CD4-positive, alpha-beta T cell (primary cell): ENCODE measurements at regions not wholly inside any gene's neighbourhood (a gene's known extent, or its start where the extent isn't known, plus 50 kb on each side); places are given as distances from the start of the nearest gene placed in this dataset.

Source experiments
- ATAC-seq: fragments of 200-7000 bp; cut with Tn5 transposase; one replicate; pipeline ENCODE4 v1.10.0; 2022; ENCODE audit warnings: mild to moderate bottlenecking; ENCODE audit not compliant: poor library complexity
- CTCF ChIA-PET: fragments of 350-600 bp; sonication (Branson Sonifier 250); formaldehyde crosslinking; loops from one replicate; lab custom pipeline; 2021; ENCODE audit warnings: antibody characterized with exemption, inconsistent platforms; lab: Charles Lee
- POLR2A ChIA-PET: fragments of 350-600 bp; sonication (Branson Sonifier 250); formaldehyde crosslinking; loops from one replicate; lab custom pipeline; 2021; ENCODE audit warnings: antibody characterized with exemption, inconsistent platforms; lab: Charles Lee
- DNase-seq, 14 experiments: peaks; one replicate each; pipeline ENCODE4 v3.0.0-alpha.2; 2013 to 2020; ENCODE audit warnings: mixed read lengths in 2 of 14
- H3K27ac ChIP-seq, 2 donors: one replicate each; pipeline versions ENCODE4 v1.5.1 to v1.7.0; 2013; ENCODE audit warnings: low read length in 2 of 2, low read depth in 1 of 2, mild to moderate bottlenecking in 1 of 2
- H3K27me3 ChIP-seq, 2 experiments: 1 replicate in 1 of 2; 2 replicates in 1 of 2; pipeline versions ENCODE4 v1.6.1 to v1.7.0; 2013; ENCODE audit warnings: low read length in 2 of 2, control low read depth in 1 of 2, mild to moderate bottlenecking in 1 of 2, moderate library complexity in 1 of 2; ENCODE audit not compliant: insufficient read depth in 2 of 2, control insufficient read depth in 1 of 2
- H3K36me3 ChIP-seq: one replicate; pipeline ENCODE4 v1.6.1; 2013; ENCODE audit warnings: low read length, control low read depth; ENCODE audit not compliant: insufficient read depth
- H3K4me1 ChIP-seq: one replicate; pipeline ENCODE4 v1.6.1; 2013; ENCODE audit warnings: low read length, control low read depth; ENCODE audit not compliant: insufficient read depth
- H3K4me3 ChIP-seq: one replicate; pipeline ENCODE4 v1.5.1; 2013; ENCODE audit warnings: mild to moderate bottlenecking, low read length, moderate library complexity
- H3K9me3 ChIP-seq, 2 experiments: 1 replicate in 1 of 2; 2 replicates in 1 of 2; pipeline versions ENCODE4 v1.6.1 to v1.7.0; 2013; ENCODE audit warnings: low read length in 2 of 2, mild to moderate bottlenecking in 2 of 2, control low read depth in 1 of 2, moderate library complexity in 1 of 2; ENCODE audit not compliant: control insufficient read depth in 1 of 2, insufficient read depth in 1 of 2
- H3K27ac Mint-ChIP-seq: one replicate; pipeline ENCODE4 v1.8.0; 2020; ENCODE audit warnings: mixed read lengths
- H3K27me3 Mint-ChIP-seq: one replicate; pipeline ENCODE4 v1.8.0; 2021; ENCODE audit warnings: mixed read lengths
- H3K36me3 Mint-ChIP-seq: one replicate; pipeline ENCODE4 v1.8.0; 2021; ENCODE audit warnings: low read depth, mixed read lengths
- H3K4me1 Mint-ChIP-seq: one replicate; pipeline ENCODE4 v1.8.0; 2021; ENCODE audit warnings: low read depth, mixed read lengths
- H3K4me3 Mint-ChIP-seq: one replicate; pipeline ENCODE4 v1.8.0; 2020; ENCODE audit warnings: mild to moderate bottlenecking, mixed read lengths
- H3K9me3 Mint-ChIP-seq: one replicate; pipeline ENCODE4 v1.8.0; 2020; ENCODE audit warnings: mixed read lengths
- CTCF ChIP-seq: fragments of 200-600 bp; IDR thresholded peaks from one replicate; pipeline ENCODE4 v1.8.0; 2022; ENCODE audit warnings: antibody characterized with exemption, mild to moderate bottlenecking
- intact Hi-C, 2 experiments: fragments of 100-400 bp; cut with DNase I in 1 of 2; cut with micrococcal nuclease in 1 of 2; formaldehyde crosslinking; loops; one replicate each; pipeline versions ENCODE4 v1.15.1 to v1.9.0; 2023 to 2025; cut with DNase I, micrococcal nuclease

- Mint-ChIP-seq H3K27ac (no peak overlapping the region), H3K4me3 (no peak overlapping the region), H3K36me3 (no peaks in the 10 kb centered on the region), H3K27me3 (no peaks in the 10 kb centered on the region), H3K9me3 (peaks cover 2% of the 10 kb centered on the region), H3K4me1 (no peaks in the 10 kb centered on the region)
- CTCF ChIA-PET: no interaction called here
- Histone ChIP-seq H3K4me1 (no peaks in the 10 kb centered on the region), H3K36me3 (no peaks in the 10 kb centered on the region), H3K27me3 (no peaks in the 10 kb centered on the region), H3K4me3 (no peak overlapping the region), H3K27ac (no peak overlapping the region), H3K9me3 (peaks cover 12 to 30% of the 10 kb centered on the region in 2 experiments)
- no peak for TF ChIP-seq CTCF
- intact Hi-C loops: no loop called here
- no peak for ATAC-seq
- POLR2A ChIA-PET: no interaction called here
- no peak for DNase-seq
Measured at GRCh38 chr5:3376611-3377010, 219.0 kb upstream of the IRX1 start.

- no peak overlapping the region for H3K4me3 ChIP-seq
Measured at GRCh38 chr5:3375586-3376311, 219.9 kb upstream of the IRX1 start.

GRCh38 chr5:3373391-3373790 is 222.2 kb upstream of the IRX1 start:
- no peaks in the 10 kb centered on the region for H3K4me1 ChIP-seq
- TF ChIP-seq CTCF: no peak
- H3K9me3 ChIP-seq: peaks cover 12 to 17% of the 10 kb centered on the region in 2 experiments
- intact Hi-C loops: no loop called here
- H3K4me3 ChIP-seq: no peak overlapping the region
- Mint-ChIP-seq H3K9me3 (peaks cover 2% of the 10 kb centered on the region), H3K36me3 (no peaks in the 10 kb centered on the region), H3K27ac (no peak overlapping the region), H3K4me3 (no peak overlapping the region), H3K4me1 (no peaks in the 10 kb centered on the region), H3K27me3 (no peaks in the 10 kb centered on the region)
- DNase-seq: no peak
- H3K27me3 ChIP-seq: no peaks in the 10 kb centered on the region
- CTCF ChIA-PET: no interaction called here
- no peaks in the 10 kb centered on the region for H3K36me3 ChIP-seq
- POLR2A ChIA-PET: no interaction called here
- ATAC-seq: no peak
- H3K27ac ChIP-seq: no peak overlapping the region

More at GRCh38 chr5:3375586-3376311, 219.9 kb upstream of the IRX1 start:
- H3K27ac Mint-ChIP-seq: no peak overlapping the region
- TF ChIP-seq CTCF: no peak
- POLR2A ChIA-PET: no interaction called here
- peaks cover 12 to 22% of the 10 kb centered on the region in 2 experiments for H3K9me3 ChIP-seq
- H3K27me3 Mint-ChIP-seq: no peaks in the 10 kb centered on the region
- H3K36me3 ChIP-seq: no peaks in the 10 kb centered on the region
- H3K27ac ChIP-seq: no peak overlapping the region
- intact Hi-C loops: no loop called here
- CTCF ChIA-PET: no interaction called here
- H3K27me3 ChIP-seq: no peaks in the 10 kb centered on the region
- no peak for ATAC-seq
- no peaks in the 10 kb centered on the region for H3K36me3 Mint-ChIP-seq
- no peaks in the 10 kb centered on the region for H3K4me1 Mint-ChIP-seq
- no peak overlapping the region for H3K4me3 Mint-ChIP-seq
- H3K9me3 Mint-ChIP-seq: peaks cover 2% of the 10 kb centered on the region
- no peak for DNase-seq
- H3K4me1 ChIP-seq: no peaks in the 10 kb centered on the region
